ENCODE measurements at regions not wholly inside any gene's neighbourhood (a gene's known extent, or its start where the extent isn't known, plus 50 kb on each side); places are given as distances from the start of the nearest gene placed in this dataset.

GRCh38 chr10:132467464-132468149 lies 70.0 kb upstream of the INPP5A start:
- no peak overlapping the region for H3K4me3 ChIP-seq (replicated peaks in 1 of 4; ENCODE audit: control extremely low read depth in 1 of 4, insufficient read depth in 1 of 4, low read depth in 3 of 4, low read length in 4 of 4)
- no peak overlapping the region for H2AFZ ChIP-seq (ENCODE audit: low read length)
- H3K27ac ChIP-seq (ENCODE audit: insufficient read depth, low read length): no peak overlapping the region
- H3K9ac ChIP-seq (ENCODE audit: insufficient read depth, low read length): no peak overlapping the region
- H3K36me3 ChIP-seq (ENCODE audit: control insufficient read depth, insufficient read depth, low read length): no peaks in the 10 kb centered on the region
- no peaks in the 10 kb centered on the region for H3K79me2 ChIP-seq (ENCODE audit: control insufficient read depth, insufficient read depth, low read length)
- H3K9me3 ChIP-seq (ENCODE audit: control insufficient read depth, insufficient read depth, low read depth, low read length): no peaks in the 10 kb centered on the region
- no peaks in the 10 kb centered on the region for H3K27me3 ChIP-seq (ENCODE audit: control insufficient read depth, insufficient read depth, low read length)
- peaks cover 2% of the 10 kb centered on the region for H3K4me1 ChIP-seq (ENCODE audit: control insufficient read depth, extremely low read depth, insufficient read depth, low read length)
- TF ChIP-seq CTCF (conservative IDR thresholded peaks at IDR 0.05 in 1 of 2, IDR thresholded peaks at IDR 0.05 in 1 of 2; ENCODE audit: low read depth in 1 of 2, low read length in 2 of 2) (no peak), EZH2 (IDR thresholded peaks at IDR 0.05; ENCODE audit: low read length, missing control alignments) (no peak)
- H4K20me1 ChIP-seq (ENCODE audit: control insufficient read depth, extremely low read depth, insufficient read depth, low read length): no peaks in the 10 kb centered on the region
- no peak overlapping the region for H3K4me2 ChIP-seq (ENCODE audit: extremely low read depth, insufficient read depth, low read length)
- no peak for DNase-seq (ENCODE audit: low read depth in 2 of 2)

GRCh38 chr10:132468216-132468615 lies 69.4 kb upstream of the INPP5A start:
- Histone ChIP-seq H3K36me3 (ENCODE audit: control insufficient read depth, insufficient read depth, low read length) (no peaks in the 10 kb centered on the region), H3K79me2 (ENCODE audit: control insufficient read depth, insufficient read depth, low read length) (no peaks in the 10 kb centered on the region), H3K9me3 (ENCODE audit: control insufficient read depth, insufficient read depth, low read depth, low read length) (no peaks in the 10 kb centered on the region), H3K9ac (ENCODE audit: insufficient read depth, low read length) (no peak overlapping the region), H4K20me1 (ENCODE audit: control insufficient read depth, extremely low read depth, insufficient read depth, low read length) (no peaks in the 10 kb centered on the region), H3K4me2 (ENCODE audit: extremely low read depth, insufficient read depth, low read length) (no peak overlapping the region), H3K4me1 (ENCODE audit: control insufficient read depth, extremely low read depth, insufficient read depth, low read length) (peaks cover 2% of the 10 kb centered on the region), H3K27me3 (ENCODE audit: control insufficient read depth, insufficient read depth, low read length) (no peaks in the 10 kb centered on the region), H2AFZ (ENCODE audit: low read length) (no peak overlapping the region), H3K4me3 (replicated peaks in 1 of 4; ENCODE audit: control extremely low read depth in 1 of 4, insufficient read depth in 1 of 4, low read depth in 3 of 4, low read length in 4 of 4) (no peak overlapping the region), H3K27ac (ENCODE audit: insufficient read depth, low read length) (no peak overlapping the region)
- no peak for TF ChIP-seq CTCF (conservative IDR thresholded peaks at IDR 0.05 in 1 of 2, IDR thresholded peaks at IDR 0.05 in 1 of 2; ENCODE audit: low read depth in 1 of 2, low read length in 2 of 2)
- no peak for TF ChIP-seq EZH2 (IDR thresholded peaks at IDR 0.05; ENCODE audit: low read length, missing control alignments)
- DNase-seq (ENCODE audit: low read depth in 2 of 2): no peak

GRCh38 chr10:132468651-132469050 lies 68.9 kb upstream of the INPP5A start:
- no peak overlapping the region for H3K4me3 ChIP-seq (replicated peaks in 1 of 4; ENCODE audit: control extremely low read depth in 1 of 4, insufficient read depth in 1 of 4, low read depth in 3 of 4, low read length in 4 of 4)
- H3K36me3 ChIP-seq (ENCODE audit: control insufficient read depth, insufficient read depth, low read length): no peaks in the 10 kb centered on the region
- no peak overlapping the region for H3K4me2 ChIP-seq (ENCODE audit: extremely low read depth, insufficient read depth, low read length)
- H3K27me3 ChIP-seq (ENCODE audit: control insufficient read depth, insufficient read depth, low read length): no peaks in the 10 kb centered on the region
- H3K9me3 ChIP-seq (ENCODE audit: control insufficient read depth, insufficient read depth, low read depth, low read length): no peaks in the 10 kb centered on the region
- no peak for TF ChIP-seq CTCF (conservative IDR thresholded peaks at IDR 0.05 in 1 of 2, IDR thresholded peaks at IDR 0.05 in 1 of 2; ENCODE audit: low read depth in 1 of 2, low read length in 2 of 2)
- no peak for TF ChIP-seq EZH2 (IDR thresholded peaks at IDR 0.05; ENCODE audit: low read length, missing control alignments)
- H3K27ac ChIP-seq (ENCODE audit: insufficient read depth, low read length): no peak overlapping the region
- H3K9ac ChIP-seq (ENCODE audit: insufficient read depth, low read length): no peak overlapping the region
- peaks cover 2% of the 10 kb centered on the region for H3K4me1 ChIP-seq (ENCODE audit: control insufficient read depth, extremely low read depth, insufficient read depth, low read length)
- H4K20me1 ChIP-seq (ENCODE audit: control insufficient read depth, extremely low read depth, insufficient read depth, low read length): no peaks in the 10 kb centered on the region
- DNase-seq (ENCODE audit: low read depth in 2 of 2): no peak
- no peaks in the 10 kb centered on the region for H3K79me2 ChIP-seq (ENCODE audit: control insufficient read depth, insufficient read depth, low read length)
- H2AFZ ChIP-seq (ENCODE audit: low read length): no peak overlapping the region

All from fibroblast of lung (primary cell).